ENCODE measurements at regions not wholly inside any gene's neighbourhood (a gene's known extent, or its start where the extent isn't known, plus 50 kb on each side); places are given as distances from the start of the nearest gene placed in this dataset.

DNA sequence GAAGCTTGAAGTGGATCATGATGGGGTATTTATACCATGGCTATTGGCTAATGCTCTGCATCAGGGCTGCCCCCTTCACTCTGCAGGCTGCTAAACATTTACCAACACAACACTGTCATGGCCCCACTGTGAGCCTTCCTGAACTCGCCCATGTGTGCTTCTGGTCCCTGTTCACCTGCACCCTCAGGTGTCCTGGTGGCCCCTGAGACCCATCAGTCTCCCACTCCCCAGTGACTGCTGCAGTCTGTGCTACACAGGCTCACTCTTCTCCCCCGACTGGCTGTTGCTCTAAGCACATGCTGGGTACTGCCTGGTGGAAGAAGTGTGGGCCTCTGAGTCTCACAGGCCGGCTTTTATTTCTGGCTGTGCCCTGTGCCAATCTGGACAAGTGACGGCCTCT is 183.0 kb upstream of the HS6ST1 start:
- no peak for DNase-seq (ENCODE audit: extremely low read depth in 1 of 4, low spot score in 3 of 4)
- Histone ChIP-seq H3K4me1 (replicated peaks in 1 of 2; ENCODE audit: control insufficient read depth in 2 of 2, insufficient read depth in 2 of 2, low read length in 2 of 2) (peaks cover 3 to 6% of the 10 kb centered on the region in 2 experiments; a peak in 2 of 5 replicates), H3K9me1 (ENCODE audit: control insufficient read depth, insufficient read depth, low read length) (peaks cover 4% of the 10 kb centered on the region), H3K9ac (ENCODE audit: insufficient read depth in 1 of 2, low read depth in 2 of 2, low read length in 2 of 2) (no peak overlapping the region), H3K36me3 (ENCODE audit: control insufficient read depth, insufficient read depth, low read length) (no peaks in the 10 kb centered on the region), H4K20me1 (replicated peaks; ENCODE audit: control insufficient read depth, insufficient read depth, low read length) (peaks cover 4% of the 10 kb centered on the region; the same call in 1 of the 2 replicates), H3K27ac (ENCODE audit: extremely low read depth, low read depth, low read length) (no peak overlapping the region), H3K9me3 (replicated peaks; ENCODE audit: control insufficient read depth, insufficient read depth, low read depth, low read length) (no peaks in the 10 kb centered on the region), H3K4me2 (ENCODE audit: insufficient read depth, low read length) (no peak overlapping the region), H3K79me2 (ENCODE audit: control insufficient read depth, insufficient read depth, low read length) (no peaks in the 10 kb centered on the region), H3K27me3 (ENCODE audit: control insufficient read depth in 2 of 2, insufficient read depth in 2 of 2, low read length in 2 of 2) (peaks cover 5 to 45% of the 10 kb centered on the region in 2 experiments; a peak in 4 of 5 replicates), H2AFZ (ENCODE audit: low read depth, low read length) (no peak overlapping the region), H3K4me3 (no peak overlapping the region)
- no peak for FAIRE-seq
- ChIA-PET POLR2A (interaction anchor here (1.0 kb wide), 1 partner anchor 12 kb away, joined by 4 read pairs; no protein-coding TSS in a partner anchor), CTCF (ENCODE audit: low intra/inter-chr PET ratio) (no interaction called here)
- intact Hi-C loops (cut with micrococcal nuclease) (no loop called here), in situ Hi-C loops (cut with MboI) (no loop called here)
- no TSS peak for BruUV-seq (replicated peaks)
- WGBS (ENCODE audit: insufficient coverage, low coverage, missing lambda C conversion rate) = 2% methylated on average over 4 of the region's 4 CpGs
- TF ChIP-seq SMAD1 (IDR thresholded peaks at IDR 0.05; ENCODE audit: low read depth, low read length, partially characterized antibody) (no peak), SMAD2 (IDR thresholded peaks at IDR 0.05; ENCODE audit: low read depth, low read length) (no peak), MCM3 (IDR thresholded peaks at IDR 0.05) (no peak), JUND (IDR thresholded peaks at IDR 0.05; ENCODE audit: borderline replicate concordance, low read depth, low read length) (no peak), JUND (tag; IDR thresholded peaks at IDR 0.05; ENCODE audit: borderline replicate concordance, low read depth, low read length) (no peak), KAT2B (IDR thresholded peaks at IDR 0.05; ENCODE audit: low read depth, low read length) (no peak), ZNF551 (CRISPR knock-in tag; IDR thresholded peaks at IDR 0.05) (no peak), RB1 (IDR thresholded peaks at IDR 0.05; ENCODE audit: low read depth) (no peak), NR3C1 (CRISPR knock-in tag; IDR thresholded peaks at IDR 0.05) (no peak), LEF1 (IDR thresholded peaks at IDR 0.05) (no peak), ERF (CRISPR knock-in tag; IDR thresholded peaks at IDR 0.05) (no peak)
- TF ChIP-seq, protein P1, sequence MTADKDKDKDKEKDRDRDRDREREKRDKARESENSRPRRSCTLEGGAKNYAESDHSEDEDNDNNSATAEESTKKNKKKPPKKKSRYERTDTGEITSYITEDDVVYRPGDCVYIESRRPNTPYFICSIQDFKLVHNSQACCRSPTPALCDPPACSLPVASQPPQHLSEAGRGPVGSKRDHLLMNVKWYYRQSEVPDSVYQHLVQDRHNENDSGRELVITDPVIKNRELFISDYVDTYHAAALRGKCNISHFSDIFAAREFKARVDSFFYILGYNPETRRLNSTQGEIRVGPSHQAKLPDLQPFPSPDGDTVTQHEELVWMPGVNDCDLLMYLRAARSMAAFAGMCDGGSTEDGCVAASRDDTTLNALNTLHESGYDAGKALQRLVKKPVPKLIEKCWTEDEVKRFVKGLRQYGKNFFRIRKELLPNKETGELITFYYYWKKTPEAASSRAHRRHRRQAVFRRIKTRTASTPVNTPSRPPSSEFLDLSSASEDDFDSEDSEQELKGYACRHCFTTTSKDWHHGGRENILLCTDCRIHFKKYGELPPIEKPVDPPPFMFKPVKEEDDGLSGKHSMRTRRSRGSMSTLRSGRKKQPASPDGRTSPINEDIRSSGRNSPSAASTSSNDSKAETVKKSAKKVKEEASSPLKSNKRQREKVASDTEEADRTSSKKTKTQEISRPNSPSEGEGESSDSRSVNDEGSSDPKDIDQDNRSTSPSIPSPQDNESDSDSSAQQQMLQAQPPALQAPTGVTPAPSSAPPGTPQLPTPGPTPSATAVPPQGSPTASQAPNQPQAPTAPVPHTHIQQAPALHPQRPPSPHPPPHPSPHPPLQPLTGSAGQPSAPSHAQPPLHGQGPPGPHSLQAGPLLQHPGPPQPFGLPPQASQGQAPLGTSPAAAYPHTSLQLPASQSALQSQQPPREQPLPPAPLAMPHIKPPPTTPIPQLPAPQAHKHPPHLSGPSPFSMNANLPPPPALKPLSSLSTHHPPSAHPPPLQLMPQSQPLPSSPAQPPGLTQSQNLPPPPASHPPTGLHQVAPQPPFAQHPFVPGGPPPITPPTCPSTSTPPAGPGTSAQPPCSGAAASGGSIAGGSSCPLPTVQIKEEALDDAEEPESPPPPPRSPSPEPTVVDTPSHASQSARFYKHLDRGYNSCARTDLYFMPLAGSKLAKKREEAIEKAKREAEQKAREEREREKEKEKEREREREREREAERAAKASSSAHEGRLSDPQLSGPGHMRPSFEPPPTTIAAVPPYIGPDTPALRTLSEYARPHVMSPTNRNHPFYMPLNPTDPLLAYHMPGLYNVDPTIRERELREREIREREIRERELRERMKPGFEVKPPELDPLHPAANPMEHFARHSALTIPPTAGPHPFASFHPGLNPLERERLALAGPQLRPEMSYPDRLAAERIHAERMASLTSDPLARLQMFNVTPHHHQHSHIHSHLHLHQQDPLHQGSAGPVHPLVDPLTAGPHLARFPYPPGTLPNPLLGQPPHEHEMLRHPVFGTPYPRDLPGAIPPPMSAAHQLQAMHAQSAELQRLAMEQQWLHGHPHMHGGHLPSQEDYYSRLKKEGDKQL (CRISPR knock-in tag; IDR thresholded peaks at IDR 0.05; ENCODE audit: borderline replicate concordance) = no peak
- TF ChIP-seq, protein P2, sequence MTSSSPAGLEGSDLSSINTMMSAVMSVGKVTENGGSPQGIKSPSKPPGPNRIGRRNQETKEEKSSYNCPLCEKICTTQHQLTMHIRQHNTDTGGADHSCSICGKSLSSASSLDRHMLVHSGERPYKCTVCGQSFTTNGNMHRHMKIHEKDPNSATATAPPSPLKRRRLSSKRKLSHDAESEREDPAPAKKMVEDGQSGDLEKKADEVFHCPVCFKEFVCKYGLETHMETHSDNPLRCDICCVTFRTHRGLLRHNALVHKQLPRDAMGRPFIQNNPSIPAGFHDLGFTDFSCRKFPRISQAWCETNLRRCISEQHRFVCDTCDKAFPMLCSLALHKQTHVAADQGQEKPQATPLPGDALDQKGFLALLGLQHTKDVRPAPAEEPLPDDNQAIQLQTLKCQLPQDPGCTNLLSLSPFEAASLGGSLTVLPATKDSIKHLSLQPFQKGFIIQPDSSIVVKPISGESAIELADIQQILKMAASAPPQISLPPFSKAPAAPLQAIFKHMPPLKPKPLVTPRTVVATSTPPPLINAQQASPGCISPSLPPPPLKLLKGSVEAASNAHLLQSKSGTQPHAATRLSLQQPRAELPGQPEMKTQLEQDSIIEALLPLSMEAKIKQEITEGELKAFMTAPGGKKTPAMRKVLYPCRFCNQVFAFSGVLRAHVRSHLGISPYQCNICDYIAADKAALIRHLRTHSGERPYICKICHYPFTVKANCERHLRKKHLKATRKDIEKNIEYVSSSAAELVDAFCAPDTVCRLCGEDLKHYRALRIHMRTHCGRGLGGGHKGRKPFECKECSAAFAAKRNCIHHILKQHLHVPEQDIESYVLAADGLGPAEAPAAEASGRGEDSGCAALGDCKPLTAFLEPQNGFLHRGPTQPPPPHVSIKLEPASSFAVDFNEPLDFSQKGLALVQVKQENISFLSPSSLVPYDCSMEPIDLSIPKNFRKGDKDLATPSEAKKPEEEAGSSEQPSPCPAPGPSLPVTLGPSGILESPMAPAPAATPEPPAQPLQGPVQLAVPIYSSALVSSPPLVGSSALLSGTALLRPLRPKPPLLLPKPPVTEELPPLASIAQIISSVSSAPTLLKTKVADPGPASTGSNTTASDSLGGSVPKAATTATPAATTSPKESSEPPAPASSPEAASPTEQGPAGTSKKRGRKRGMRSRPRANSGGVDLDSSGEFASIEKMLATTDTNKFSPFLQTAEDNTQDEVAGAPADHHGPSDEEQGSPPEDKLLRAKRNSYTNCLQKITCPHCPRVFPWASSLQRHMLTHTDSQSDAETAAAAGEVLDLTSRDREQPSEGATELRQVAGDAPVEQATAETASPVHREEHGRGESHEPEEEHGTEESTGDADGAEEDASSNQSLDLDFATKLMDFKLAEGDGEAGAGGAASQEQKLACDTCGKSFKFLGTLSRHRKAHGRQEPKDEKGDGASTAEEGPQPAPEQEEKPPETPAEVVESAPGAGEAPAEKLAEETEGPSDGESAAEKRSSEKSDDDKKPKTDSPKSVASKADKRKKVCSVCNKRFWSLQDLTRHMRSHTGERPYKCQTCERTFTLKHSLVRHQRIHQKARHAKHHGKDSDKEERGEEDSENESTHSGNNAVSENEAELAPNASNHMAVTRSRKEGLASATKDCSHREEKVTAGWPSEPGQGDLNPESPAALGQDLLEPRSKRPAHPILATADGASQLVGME (CRISPR knock-in tag; IDR thresholded peaks at IDR 0.05) = no peak
- no peak for ATAC-seq
